Sigmoid colon (tissue), 6 donors: ENCODE measurements at regions not wholly inside any gene's neighbourhood (a gene's known extent, or its start where the extent isn't known, plus 50 kb on each side); places are given as distances from the start of the nearest gene placed in this dataset.
"Not testable (repeated sequence)": the region's sequence is repeated elsewhere in the genome, so short reads cannot be mapped to it uniquely, and the experiment has no call there.

Source experiments
- DNase-seq: peaks from one replicate; pipeline ENCODE4 v3.0.0-alpha.2; 2019
- H3K27ac ChIP-seq, 4 donors: fragments of 200-600 bp; sonication (generic); one replicate each; pipeline ENCODE4 v1.5.1; 2016 to 2019; ENCODE audit warnings: mild to moderate bottlenecking in 1 of 4
- H3K27me3 ChIP-seq, 3 donors: fragments of 200-600 bp; sonication (generic); one replicate each; pipeline ENCODE4 v1.5.1; 2019; ENCODE audit warnings: mild to moderate bottlenecking in 1 of 3
- H3K36me3 ChIP-seq, 4 donors: fragments of 200-600 bp; sonication (generic); one replicate each; pipeline ENCODE4 v1.5.1; 2016 to 2019
- H3K4me1 ChIP-seq, 4 donors: fragments of 200-600 bp; sonication (generic); one replicate each; pipeline ENCODE4 v1.5.1; 2017 to 2019
- H3K4me3 ChIP-seq, 4 donors: fragments of 200-600 bp; sonication (generic); one replicate each; pipeline ENCODE4 v1.5.1; 2017 to 2019; ENCODE audit warnings: mild to moderate bottlenecking in 2 of 4, moderate library complexity in 1 of 4
- H3K9me3 ChIP-seq, 4 donors: fragments of 200-600 bp in 3 of 4; sonication (generic) in 3 of 4; one replicate each; pipeline versions ENCODE4 v1.5.1 to v1.6.1; 2013 to 2019
- CTCF ChIP-seq, 4 experiments: fragments of 450-650 bp in 3 of 4; fragments of 200-600 bp in 1 of 4; IDR thresholded peaks; one replicate each; pipeline ENCODE4 v1.5.1; 2016 to 2019; ENCODE audit warnings: antibody characterized with exemption in 4 of 4, mild to moderate bottlenecking in 3 of 4, moderate library complexity in 2 of 4
- EP300 ChIP-seq, 4 donors: sonication (generic); formaldehyde crosslinking; IDR thresholded peaks; one replicate each; pipeline ENCODE4 v1.6.1; 2017; ENCODE audit warnings: antibody characterized with exemption in 4 of 4
- POLR2A ChIP-seq, 2 donors: fragments of 450-650 bp; IDR thresholded peaks; one replicate each; pipeline ENCODE4 v1.6.1; 2016; ENCODE audit warnings: antibody characterized with exemption in 2 of 2, mild to moderate bottlenecking in 2 of 2, moderate library complexity in 2 of 2
- POLR2AphosphoS5 ChIP-seq, 4 donors: sonication (generic); formaldehyde crosslinking; IDR thresholded peaks; one replicate each; pipeline ENCODE4 v1.6.1; 2017; ENCODE audit warnings: antibody characterized with exemption in 4 of 4
- WGBS, 2 donors: extraction: QIAGEN DNeasy Blood & Tissue Kit; methylation state at CpG; one replicate each; pipeline ENCODE4 v1.1.7; 2013; 5-methylcytosine and 5-hydroxymethylcytosine counted together
- intact Hi-C: fragments of 100-400 bp; cut with DNase I; formaldehyde crosslinking; loops from one replicate; pipeline ENCODE4 v1.15.1; 2023
- donor health status: healthy with polysubstance abuse.
- donor health status: healthy.

- 62 to 73% methylated on average over 9 of the region's 9 CpGs for WGBS, 2 donors
- TF ChIP-seq EP300 (IDR thresholded peaks at IDR 0.05) (no peak), POLR2AphosphoS5 (IDR thresholded peaks at IDR 0.05) (no peak), POLR2A (IDR thresholded peaks at IDR 0.05) (no peak), CTCF (IDR thresholded peaks at IDR 0.05) (no peak)
- Histone ChIP-seq H3K27me3 (no peaks in the 10 kb centered on the region), H3K36me3 (no peaks in the 10 kb centered on the region), H3K4me1 (no peaks in the 10 kb centered on the region), H3K4me3 (no peak overlapping the region), H3K27ac (no peak overlapping the region), H3K9me3 (no peaks in the 10 kb centered on the region)
- DNase-seq = no peak
- intact Hi-C loops = no loop called here
Observed at GRCh38 chr1:88333086-88333695, 350.9 kb upstream of the PKN2 start.

- H3K4me3 ChIP-seq = no peak overlapping the region
- no peak overlapping the region for H3K27ac ChIP-seq
- H3K4me1 ChIP-seq = no peaks in the 10 kb centered on the region
- WGBS, 2 donors = 91 to 93% methylated on average over 5 of the region's 5 CpGs
- H3K27me3 ChIP-seq = no peaks in the 10 kb centered on the region
- no peaks in the 10 kb centered on the region for H3K36me3 ChIP-seq
- H3K9me3 ChIP-seq = no peaks in the 10 kb centered on the region
- intact Hi-C loops = no loop called here
- DNase-seq = no peak
- TF ChIP-seq POLR2A (IDR thresholded peaks at IDR 0.05) (no peak), POLR2AphosphoS5 (IDR thresholded peaks at IDR 0.05) (no peak), CTCF (IDR thresholded peaks at IDR 0.05) (no peak), EP300 (IDR thresholded peaks at IDR 0.05) (no peak)
Observed at GRCh38 chr1:88341447-88341846, 342.6 kb upstream of the PKN2 start.

GRCh38 chr1:88342081-88342480, 342.0 kb upstream of the PKN2 start:
- DNase-seq, H3K27ac ChIP-seq, H3K4me3 ChIP-seq, H3K9me3 ChIP-seq, H3K4me1 ChIP-seq, intact Hi-C loops, H3K36me3 ChIP-seq, H3K27me3 ChIP-seq: not testable (repeated sequence)
- 73 to 74% methylated on average over 10 to 11 of the region's 16 CpGs for WGBS, 2 donors

- no peaks in the 10 kb centered on the region for H3K36me3 ChIP-seq
- no peak overlapping the region for H3K4me3 ChIP-seq
- H3K4me1 ChIP-seq = no peaks in the 10 kb centered on the region
- no peak for TF ChIP-seq POLR2AphosphoS5 (IDR thresholded peaks at IDR 0.05)
- no peak for TF ChIP-seq CTCF (IDR thresholded peaks at IDR 0.05)
- no peak for TF ChIP-seq EP300 (IDR thresholded peaks at IDR 0.05)
- TF ChIP-seq POLR2A (IDR thresholded peaks at IDR 0.05) = no peak
- H3K27ac ChIP-seq = no peak overlapping the region
- intact Hi-C loops = no loop called here
- no peaks in the 10 kb centered on the region for H3K9me3 ChIP-seq
- DNase-seq = no peak
- WGBS, 2 donors = 85 to 95% methylated on average over 2 of the region's 2 CpGs
- no peaks in the 10 kb centered on the region for H3K27me3 ChIP-seq
Observed at GRCh38 chr1:88350648-88351047, 333.4 kb upstream of the PKN2 start.

GRCh38 chr1:88351960-88352359, 332.1 kb upstream of the PKN2 start:
- Histone ChIP-seq H3K36me3 (no peaks in the 10 kb centered on the region), H3K27ac (no peak overlapping the region), H3K9me3 (no peaks in the 10 kb centered on the region), H3K27me3 (no peaks in the 10 kb centered on the region), H3K4me3 (no peak overlapping the region), H3K4me1 (no peaks in the 10 kb centered on the region)
- WGBS, 2 donors = 28 to 50% methylated on average over 3 of the region's 3 CpGs
- DNase-seq = no peak
- intact Hi-C loops = no loop called here
- no peak for TF ChIP-seq POLR2A (IDR thresholded peaks at IDR 0.05)
- TF ChIP-seq POLR2AphosphoS5 (IDR thresholded peaks at IDR 0.05) = no peak
- no peak for TF ChIP-seq CTCF (IDR thresholded peaks at IDR 0.05)
- TF ChIP-seq EP300 (IDR thresholded peaks at IDR 0.05) = no peak
